ENCODE measurements at regions not wholly inside any gene's neighbourhood (a gene's known extent, or its start where the extent isn't known, plus 50 kb on each side); places are given as distances from the start of the nearest gene placed in this dataset.

GRCh38 chr5:42361315-42361688 lies 61.9 kb upstream of the GHR start:
- TF ChIP-seq POLR2A (IDR thresholded peaks at IDR 0.05; ENCODE audit: low read length): no peak
- TF ChIP-seq GATA1 (IDR thresholded peaks at IDR 0.05; ENCODE audit: low read depth, low read length): no peak
